ENCODE measurements at regions not wholly inside any gene's neighbourhood (a gene's known extent, or its start where the extent isn't known, plus 50 kb on each side); places are given as distances from the start of the nearest gene placed in this dataset.

DNA sequence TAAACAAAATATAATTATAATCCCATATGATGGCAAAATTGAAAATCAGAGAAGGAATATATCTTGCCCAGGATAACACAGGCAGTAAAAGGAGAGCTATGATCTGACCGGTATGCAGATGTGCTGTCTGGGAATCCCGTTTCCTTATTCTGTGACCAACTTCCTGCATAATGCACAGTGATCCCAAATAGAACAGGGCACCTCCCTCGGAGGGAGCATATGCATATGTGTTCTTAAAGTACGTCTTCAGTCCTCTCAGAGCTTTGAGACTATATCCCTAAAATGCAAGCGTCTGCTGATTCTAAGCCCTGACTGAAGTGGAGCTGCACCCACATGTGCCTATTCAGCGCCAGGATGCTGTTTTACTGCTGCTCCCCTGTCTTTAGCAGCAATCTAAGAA lies 366.1 kb upstream of the PTBP2 start:
- Histone ChIP-seq H3K79me2 (ENCODE audit: insufficient read depth, low read length) (no peaks in the 10 kb centered on the region), H2AFZ (ENCODE audit: low read length) (no peak overlapping the region), H3K36me3 (ENCODE audit: insufficient read depth, low read length) (no peaks in the 10 kb centered on the region), H3K9ac (ENCODE audit: low read depth, low read length, poor library complexity, severe bottlenecking) (no peak overlapping the region), H3K9me3 (ENCODE audit: insufficient read depth, low read depth, low read length) (no peaks in the 10 kb centered on the region), H3F3A (ENCODE audit: low read depth) (no peaks in the 10 kb centered on the region), H3K9me2 (replicated peaks; ENCODE audit: low read depth, low read length) (no peaks in the 10 kb centered on the region), H3K27me3 (ENCODE audit: insufficient read depth, low read length, poor library complexity, severe bottlenecking) (no peaks in the 10 kb centered on the region), H3K4me3 (ENCODE audit: low read length, poor library complexity, severe bottlenecking) (no peak overlapping the region), H3K4me1 (ENCODE audit: insufficient read depth, low read length, poor library complexity, severe bottlenecking) (no peaks in the 10 kb centered on the region), H3K4me2 (ENCODE audit: low read depth, low read length, poor library complexity, severe bottlenecking) (no peak overlapping the region), H4K20me1 (ENCODE audit: insufficient read depth, low read length, poor library complexity, severe bottlenecking) (no peaks in the 10 kb centered on the region)
- TF ChIP-seq, protein P1, sequence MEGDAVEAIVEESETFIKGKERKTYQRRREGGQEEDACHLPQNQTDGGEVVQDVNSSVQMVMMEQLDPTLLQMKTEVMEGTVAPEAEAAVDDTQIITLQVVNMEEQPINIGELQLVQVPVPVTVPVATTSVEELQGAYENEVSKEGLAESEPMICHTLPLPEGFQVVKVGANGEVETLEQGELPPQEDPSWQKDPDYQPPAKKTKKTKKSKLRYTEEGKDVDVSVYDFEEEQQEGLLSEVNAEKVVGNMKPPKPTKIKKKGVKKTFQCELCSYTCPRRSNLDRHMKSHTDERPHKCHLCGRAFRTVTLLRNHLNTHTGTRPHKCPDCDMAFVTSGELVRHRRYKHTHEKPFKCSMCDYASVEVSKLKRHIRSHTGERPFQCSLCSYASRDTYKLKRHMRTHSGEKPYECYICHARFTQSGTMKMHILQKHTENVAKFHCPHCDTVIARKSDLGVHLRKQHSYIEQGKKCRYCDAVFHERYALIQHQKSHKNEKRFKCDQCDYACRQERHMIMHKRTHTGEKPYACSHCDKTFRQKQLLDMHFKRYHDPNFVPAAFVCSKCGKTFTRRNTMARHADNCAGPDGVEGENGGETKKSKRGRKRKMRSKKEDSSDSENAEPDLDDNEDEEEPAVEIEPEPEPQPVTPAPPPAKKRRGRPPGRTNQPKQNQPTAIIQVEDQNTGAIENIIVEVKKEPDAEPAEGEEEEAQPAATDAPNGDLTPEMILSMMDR (conservative IDR thresholded peaks at IDR 0.05; ENCODE audit: low read length), result no peak
- TF ChIP-seq EZH2phosphoT487 (IDR thresholded peaks at IDR 0.05; ENCODE audit: borderline replicate concordance), result no peak

DNA sequence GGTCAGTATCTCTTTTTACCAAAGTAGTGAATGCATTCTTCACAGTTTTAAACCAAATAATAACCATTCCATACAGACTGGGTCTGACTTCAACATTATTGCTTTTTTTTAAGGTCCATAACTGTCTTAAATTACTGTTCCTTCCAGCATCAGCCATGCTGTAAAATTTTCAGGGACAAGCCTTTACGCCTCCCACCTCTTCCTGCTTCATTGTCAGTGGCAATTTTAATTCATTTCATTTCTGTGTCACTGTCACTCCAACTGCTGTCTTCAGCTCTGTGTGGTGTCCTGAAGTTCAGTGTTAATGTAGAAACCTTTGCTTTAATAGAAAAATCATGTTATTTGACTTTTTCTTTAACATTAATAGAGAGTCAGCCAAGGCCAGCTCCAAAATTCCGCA lies 365.6 kb upstream of the PTBP2 start:
- Histone ChIP-seq H3K4me2 (ENCODE audit: low read depth, low read length, poor library complexity, severe bottlenecking) (no peak overlapping the region), H4K20me1 (ENCODE audit: insufficient read depth, low read length, poor library complexity, severe bottlenecking) (no peaks in the 10 kb centered on the region), H3K4me1 (ENCODE audit: insufficient read depth, low read length, poor library complexity, severe bottlenecking) (no peaks in the 10 kb centered on the region), H3K9me2 (replicated peaks; ENCODE audit: low read depth, low read length) (no peaks in the 10 kb centered on the region), H3K27me3 (ENCODE audit: insufficient read depth, low read length, poor library complexity, severe bottlenecking) (no peaks in the 10 kb centered on the region), H2AFZ (ENCODE audit: low read length) (no peak overlapping the region), H3K9ac (ENCODE audit: low read depth, low read length, poor library complexity, severe bottlenecking) (no peak overlapping the region), H3K4me3 (ENCODE audit: low read length, poor library complexity, severe bottlenecking) (no peak overlapping the region), H3K36me3 (ENCODE audit: insufficient read depth, low read length) (no peaks in the 10 kb centered on the region), H3K9me3 (ENCODE audit: insufficient read depth, low read depth, low read length) (no peaks in the 10 kb centered on the region), H3K79me2 (ENCODE audit: insufficient read depth, low read length) (no peaks in the 10 kb centered on the region), H3F3A (ENCODE audit: low read depth) (no peaks in the 10 kb centered on the region)
- no peak for TF ChIP-seq EZH2phosphoT487 (IDR thresholded peaks at IDR 0.05; ENCODE audit: borderline replicate concordance)
- TF ChIP-seq, protein P1 (conservative IDR thresholded peaks at IDR 0.05; ENCODE audit: low read length), result no peak

DNA sequence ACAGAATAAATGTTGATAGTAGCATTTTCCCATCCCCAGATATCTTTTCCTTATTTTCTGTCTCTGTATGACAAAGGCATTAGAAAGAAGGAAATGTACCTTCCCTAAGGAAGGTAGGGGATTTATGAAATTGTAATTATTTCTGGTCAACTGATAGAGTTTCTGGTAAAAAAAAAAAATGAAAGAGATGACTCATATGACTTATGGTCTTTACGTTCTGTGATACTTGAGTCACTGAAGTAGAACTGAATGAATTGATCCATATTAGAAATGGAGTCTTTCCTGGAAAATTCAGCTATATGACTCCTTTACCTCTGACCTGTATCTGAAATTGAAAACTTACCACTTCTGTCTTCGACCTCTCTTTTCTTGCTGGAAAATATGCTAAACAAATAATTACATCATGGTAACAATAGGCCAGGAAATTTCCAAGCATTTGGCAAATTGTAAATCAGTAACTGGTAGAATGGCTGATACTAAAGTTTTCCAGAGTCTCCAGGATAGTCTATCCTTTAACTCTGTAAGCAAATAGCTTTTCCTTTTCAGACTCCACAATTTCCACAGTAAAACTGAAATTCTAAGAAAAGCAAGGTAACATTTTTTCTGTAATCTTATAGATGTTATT lies 364.3 kb upstream of the PTBP2 start:
- Histone ChIP-seq H3K79me2 (ENCODE audit: insufficient read depth, low read length) (no peaks in the 10 kb centered on the region), H3K4me3 (ENCODE audit: low read length, poor library complexity, severe bottlenecking) (no peak overlapping the region), H3K9me2 (replicated peaks; ENCODE audit: low read depth, low read length) (no peaks in the 10 kb centered on the region), H3K4me2 (ENCODE audit: low read depth, low read length, poor library complexity, severe bottlenecking) (no peak overlapping the region), H3K9ac (ENCODE audit: low read depth, low read length, poor library complexity, severe bottlenecking) (no peak overlapping the region), H3K27me3 (ENCODE audit: insufficient read depth, low read length, poor library complexity, severe bottlenecking) (no peaks in the 10 kb centered on the region), H3K4me1 (ENCODE audit: insufficient read depth, low read length, poor library complexity, severe bottlenecking) (peaks cover 2% of the 10 kb centered on the region), H3K36me3 (ENCODE audit: insufficient read depth, low read length) (no peaks in the 10 kb centered on the region), H2AFZ (ENCODE audit: low read length) (no peak overlapping the region), H3K9me3 (ENCODE audit: insufficient read depth, low read depth, low read length) (no peaks in the 10 kb centered on the region), H3F3A (ENCODE audit: low read depth) (no peaks in the 10 kb centered on the region), H4K20me1 (ENCODE audit: insufficient read depth, low read length, poor library complexity, severe bottlenecking) (no peaks in the 10 kb centered on the region)
- TF ChIP-seq, protein P1 (conservative IDR thresholded peaks at IDR 0.05; ENCODE audit: low read length), result no peak
- no peak for TF ChIP-seq EZH2phosphoT487 (IDR thresholded peaks at IDR 0.05; ENCODE audit: borderline replicate concordance)
